Hindlimb muscle (tissue), 1 donor: ENCODE measurements at regions not wholly inside any gene's neighbourhood (a gene's known extent, or its start where the extent isn't known, plus 50 kb on each side); places are given as distances from the start of the nearest gene placed in this dataset.
"Not testable (repeated sequence)": the region's sequence is repeated elsewhere in the genome, so short reads cannot be mapped to it uniquely, and the experiment has no call there.

Source experiments
- DNase-seq: peaks from one replicate; pipeline ENCODE4 v3.0.0-alpha.2; 2013

DNA sequence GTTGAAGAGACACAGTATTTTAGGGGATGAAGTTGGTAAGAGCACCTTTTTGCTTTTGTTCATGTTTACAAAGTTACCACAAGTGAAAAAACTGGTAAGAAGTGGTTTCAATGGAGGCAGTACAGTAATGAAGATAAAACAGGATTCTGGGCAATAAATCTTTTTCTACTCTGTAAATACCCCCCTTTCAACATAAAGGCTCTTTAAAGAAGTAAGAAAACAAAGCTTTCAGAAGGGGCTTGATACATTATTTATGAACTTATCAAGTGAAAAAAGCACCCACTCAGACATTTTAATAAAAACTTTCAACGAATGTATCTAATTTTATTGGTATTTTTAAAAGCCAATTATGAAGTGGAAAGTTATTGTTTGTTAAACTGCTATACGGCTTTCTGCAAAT lies 522.9 kb downstream of the ZEB2 start:
- DNase-seq = no peak

DNA sequence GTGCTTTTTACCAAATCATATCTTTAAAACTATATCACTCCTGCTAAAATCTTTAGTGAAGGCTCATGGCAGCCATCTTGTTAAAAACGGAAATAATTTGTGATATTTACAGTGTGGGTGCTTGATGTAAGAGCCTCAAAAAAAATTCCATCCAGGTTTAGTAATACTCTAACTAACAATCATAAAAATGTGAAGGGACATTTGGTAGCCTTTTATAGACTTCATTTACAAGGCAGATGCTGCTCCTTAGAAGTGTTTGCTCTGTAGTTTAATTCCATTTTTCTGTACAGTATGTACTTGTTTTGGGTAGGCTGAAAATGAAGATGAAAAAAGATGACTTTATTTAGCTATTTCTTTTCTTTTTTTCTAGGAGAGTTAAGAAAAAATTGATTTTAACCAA lies 525.0 kb downstream of the ZEB2 start:
- DNase-seq = no peak

DNA sequence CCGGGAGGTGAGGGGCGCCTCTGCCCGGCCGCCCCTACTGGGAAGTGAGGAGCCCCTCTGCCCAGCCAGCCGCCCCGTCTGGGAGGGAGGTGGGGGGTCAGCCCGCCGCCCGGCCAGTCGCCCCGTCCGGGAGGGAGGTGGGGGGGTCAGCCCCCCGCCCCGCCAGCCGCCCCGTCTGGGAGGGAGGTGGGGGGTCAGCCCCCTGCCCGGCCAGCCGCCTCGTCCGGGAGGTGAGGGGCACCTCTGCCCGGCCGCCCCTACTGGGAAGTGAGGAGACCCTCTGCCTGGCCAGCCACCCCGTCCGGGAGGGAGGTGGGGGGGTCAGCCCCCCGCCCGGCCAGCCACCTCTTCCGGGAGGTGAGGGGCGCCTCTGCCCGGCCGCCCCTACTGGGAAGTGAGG lies 528.3 kb downstream of the ZEB2 start:
- DNase-seq = not testable (repeated sequence)

DNA sequence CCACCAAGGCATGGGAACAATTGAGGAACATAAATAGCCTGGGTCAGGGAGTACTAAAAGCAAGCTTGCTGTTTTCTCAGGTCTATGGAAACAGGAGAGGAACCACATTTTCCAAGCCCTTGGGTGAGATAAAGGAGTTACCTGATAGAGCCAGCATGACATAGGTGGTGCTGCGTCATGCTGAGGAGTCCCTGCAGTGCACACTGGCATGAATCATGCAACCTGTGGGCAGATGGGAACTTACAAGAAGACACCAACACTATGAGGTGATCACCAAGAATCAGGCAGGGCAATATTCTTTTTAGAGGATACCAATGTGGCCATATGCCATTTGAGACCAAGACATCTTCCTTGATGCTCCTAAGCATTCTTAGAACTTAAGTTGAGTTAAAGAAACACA lies 531.8 kb downstream of the ZEB2 start:
- no peak for DNase-seq

DNA sequence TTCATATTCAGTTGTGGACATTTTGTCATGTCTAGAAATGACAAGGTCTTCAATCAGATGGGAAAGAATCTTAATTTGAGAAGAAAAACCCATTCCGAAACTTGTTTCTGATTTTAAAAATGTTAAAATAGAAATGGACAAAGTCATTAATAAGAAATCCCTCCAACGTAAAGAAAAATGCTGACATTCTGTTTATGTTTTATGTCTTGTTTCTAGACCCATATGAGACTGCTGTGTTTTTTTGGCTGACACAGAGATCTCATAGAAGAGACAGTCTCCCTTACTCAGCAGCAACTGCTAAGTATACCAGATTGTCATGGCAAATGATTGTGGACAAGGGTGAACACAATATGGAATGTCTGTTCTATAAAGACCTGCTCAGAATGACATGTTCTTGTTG lies 538.5 kb downstream of the ZEB2 start:
- no peak for DNase-seq

DNA sequence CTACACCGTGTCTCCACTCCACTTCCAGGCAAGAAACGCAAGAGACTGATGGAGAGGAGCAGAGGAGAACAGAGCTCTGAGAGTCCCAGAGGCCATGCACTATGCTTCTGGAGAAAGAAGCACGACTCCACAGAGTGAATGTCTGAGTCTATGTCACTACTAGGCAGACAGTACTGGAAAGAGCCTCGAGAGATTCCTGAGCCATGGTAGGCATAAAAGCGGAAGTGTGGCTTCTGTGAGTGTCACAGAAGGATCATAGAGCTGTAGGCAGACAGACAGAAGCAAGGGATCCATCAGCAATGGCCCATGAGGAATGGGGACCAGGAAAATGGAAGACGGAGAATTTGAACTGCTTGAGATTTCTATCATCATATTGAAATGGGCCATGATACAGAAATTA lies 542.6 kb downstream of the ZEB2 start:
- DNase-seq = no peak

DNA sequence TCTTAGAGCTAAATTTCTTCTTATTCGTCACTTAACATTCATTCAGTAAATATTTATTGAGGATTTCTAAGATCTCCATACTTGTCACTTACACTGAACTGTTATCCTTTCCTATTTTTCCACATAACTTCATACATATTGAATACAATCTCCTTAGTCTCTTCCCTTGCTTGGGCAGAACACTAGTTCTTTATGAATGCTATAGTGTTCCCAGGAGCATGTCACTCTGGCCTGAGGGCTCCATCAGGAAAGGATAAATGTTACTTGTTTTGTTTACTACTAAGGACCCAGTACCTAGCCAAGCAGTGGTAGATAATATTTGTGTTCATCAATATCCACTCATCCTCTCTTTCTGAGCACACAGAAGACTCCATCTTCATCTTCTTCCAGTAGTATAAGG lies 544.7 kb downstream of the ZEB2 start:
- DNase-seq = no peak

DNA sequence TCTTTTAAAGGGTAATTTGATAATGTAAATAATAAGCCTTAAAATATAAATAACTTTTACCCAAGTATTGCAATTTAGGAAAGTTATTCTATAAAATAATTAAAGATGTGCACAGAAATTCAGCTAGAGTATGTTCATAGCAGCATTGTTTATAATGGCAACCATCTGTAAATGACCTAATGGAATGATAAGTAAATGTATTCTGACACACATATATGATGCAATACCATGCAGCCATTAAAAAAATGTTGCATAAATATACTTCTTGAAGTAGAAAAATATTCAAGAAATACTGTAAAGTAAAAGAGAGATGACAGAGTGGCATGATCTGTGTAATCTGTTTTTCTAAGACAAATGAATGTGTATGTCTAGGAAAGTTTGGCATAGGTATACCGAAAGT lies 545.7 kb downstream of the ZEB2 start:
- DNase-seq = no peak

DNA sequence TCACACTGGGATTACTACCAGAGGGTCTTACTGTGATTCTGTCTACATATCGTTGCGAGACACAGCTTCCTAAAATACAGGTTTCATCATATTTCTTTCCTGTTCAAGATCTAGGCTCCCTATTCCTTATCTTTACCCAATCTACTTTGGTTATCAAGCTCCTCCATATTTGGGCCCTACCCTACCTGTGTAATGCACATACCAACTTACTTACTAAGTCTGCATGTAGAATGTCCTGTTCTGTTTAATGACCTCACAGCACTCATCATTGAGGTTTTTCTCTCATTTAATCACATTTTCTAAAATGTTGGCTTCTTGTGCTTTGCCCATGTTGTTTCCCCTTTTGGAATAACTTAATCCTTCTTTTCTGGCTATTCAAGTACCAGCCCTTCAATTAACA lies 551.1 kb downstream of the ZEB2 start:
- DNase-seq = no peak

DNA sequence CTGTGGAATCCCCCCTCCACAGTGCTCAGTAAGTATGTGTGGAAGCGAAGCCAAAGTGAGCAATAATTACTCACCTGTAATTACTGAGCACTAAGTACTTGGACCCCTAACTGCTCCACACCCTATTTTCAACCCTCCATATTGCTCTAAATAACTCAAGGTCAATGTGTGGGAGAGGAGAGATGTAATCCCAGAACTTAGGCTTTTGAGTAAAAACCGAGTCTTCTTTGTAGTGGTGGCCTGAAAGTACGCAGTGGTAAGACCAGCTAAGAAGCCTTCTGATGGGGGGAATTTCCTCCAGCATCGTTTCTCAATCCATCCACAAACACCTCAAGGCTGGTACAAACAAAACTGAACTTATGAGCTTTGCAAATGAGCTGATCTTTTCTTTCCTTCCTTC lies 551.6 kb downstream of the ZEB2 start:
- no peak for DNase-seq

DNA sequence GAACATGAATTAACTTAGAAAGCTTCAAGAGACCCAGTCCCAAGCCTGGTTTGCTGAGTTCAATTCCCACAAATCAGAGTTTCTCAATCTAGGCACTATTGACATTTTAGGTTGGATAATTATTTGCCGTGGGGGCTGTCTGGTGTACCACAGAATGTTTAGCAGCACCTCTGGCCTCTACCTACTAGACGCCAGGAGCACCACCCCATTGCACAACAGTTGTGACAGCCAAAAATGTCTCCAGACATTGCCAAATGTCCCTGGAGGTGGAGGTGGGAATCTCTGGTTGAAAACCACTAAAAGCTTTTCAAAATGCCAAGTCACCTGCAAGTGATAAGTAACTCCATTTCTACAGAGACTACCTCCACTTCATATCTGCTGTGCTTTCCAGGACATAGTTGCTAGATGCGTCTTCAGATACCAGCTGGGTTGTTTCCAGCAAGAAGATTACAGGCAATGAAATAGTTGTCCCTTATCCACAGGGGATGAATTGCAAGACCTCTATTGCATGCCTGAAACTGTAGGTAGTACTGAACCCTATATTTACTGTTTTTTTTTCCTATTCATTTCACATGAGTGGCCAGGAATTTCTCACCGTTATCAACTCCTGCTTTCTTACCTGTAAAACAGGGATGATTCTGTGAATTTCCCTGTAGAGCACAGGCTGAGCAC lies 554.3 kb downstream of the ZEB2 start:
- no peak for DNase-seq

DNA sequence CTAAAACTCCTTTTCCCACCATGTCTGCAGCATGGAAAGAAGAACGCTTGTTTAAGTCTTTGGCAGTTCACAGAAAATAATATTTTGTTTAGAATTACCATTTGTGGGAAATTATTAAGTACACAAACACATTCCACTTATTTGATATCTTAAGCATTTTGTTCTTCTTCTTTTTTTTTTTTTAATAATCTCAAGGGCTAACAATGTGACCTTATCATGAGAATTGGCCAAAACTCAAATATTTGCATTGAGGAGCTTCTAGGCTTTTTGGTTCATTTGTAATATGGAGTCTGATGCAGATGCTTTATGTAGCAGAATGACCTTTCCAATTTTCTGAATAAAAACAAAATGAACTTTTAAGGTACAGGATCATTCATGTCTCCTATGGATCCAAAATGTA lies 555.0 kb downstream of the ZEB2 start:
- no peak for DNase-seq

DNA sequence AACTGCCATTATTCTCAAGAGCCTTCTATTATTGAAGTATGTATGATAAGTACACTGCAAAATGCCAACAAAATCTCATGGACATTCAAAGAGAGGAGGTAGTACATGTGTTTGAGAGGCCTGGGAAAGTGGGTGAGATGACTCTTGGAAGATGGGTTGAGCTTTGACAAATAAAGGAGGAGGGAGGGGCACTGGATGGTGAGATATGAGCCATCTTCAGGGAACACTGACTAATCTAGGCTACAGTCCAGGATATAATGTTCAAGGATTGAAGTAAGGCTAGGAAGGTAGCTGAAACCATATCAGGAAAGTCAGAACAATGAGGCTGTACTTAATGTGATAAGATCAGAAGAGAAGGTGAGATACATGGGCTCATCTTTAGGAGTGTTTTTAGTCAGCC lies 559.7 kb downstream of the ZEB2 start:
- no peak for DNase-seq

DNA sequence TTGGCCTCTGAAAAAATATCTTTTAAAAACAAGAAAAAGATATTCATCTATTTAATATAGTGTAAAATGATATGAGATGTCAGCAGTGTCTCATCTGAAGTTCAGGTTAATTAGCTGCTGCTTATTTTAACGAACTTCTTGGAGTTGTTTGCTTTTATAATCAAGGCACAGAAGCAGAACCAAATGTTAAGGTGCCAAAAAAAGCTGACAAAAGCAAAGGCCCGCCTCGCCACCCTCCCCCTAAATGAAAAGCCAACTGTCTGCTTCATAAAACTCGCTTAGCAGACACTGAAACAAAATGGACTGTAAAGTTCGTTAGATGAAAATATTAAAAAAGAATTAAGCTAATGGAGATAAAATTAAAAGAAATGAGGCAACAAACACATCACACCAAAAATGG lies 562.6 kb downstream of the ZEB2 start:
- no peak for DNase-seq

DNA sequence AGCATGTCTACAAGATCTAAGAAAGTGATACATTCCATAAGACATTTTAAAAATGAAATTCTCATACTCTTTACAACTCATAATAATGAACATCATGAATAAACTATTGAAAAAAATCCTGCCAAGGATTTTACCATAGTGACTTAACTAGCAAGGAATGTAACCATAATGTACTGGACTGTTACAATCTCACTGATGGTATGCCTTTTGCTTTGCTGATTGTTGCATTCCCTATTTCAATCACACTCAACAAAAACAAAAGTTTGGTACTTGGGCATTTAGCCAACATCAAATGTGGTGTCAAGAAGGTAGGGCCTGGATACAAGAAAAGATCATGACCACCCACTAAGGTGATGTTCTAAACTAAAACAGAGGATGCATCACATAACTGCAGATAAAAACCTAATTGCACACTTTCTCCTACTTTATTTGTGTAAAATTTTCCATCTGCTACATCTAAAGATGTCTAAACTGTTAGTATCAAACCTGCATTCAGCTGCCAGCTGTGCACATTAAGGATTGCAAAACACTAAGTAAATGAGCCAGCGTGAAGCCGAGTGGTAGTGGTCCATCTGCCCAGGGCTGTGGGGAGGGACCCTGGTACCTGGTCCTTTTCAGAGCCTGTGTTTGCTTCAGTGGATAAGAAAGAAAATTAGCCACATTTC lies 564.4 kb downstream of the ZEB2 start:
- DNase-seq = no peak

DNA sequence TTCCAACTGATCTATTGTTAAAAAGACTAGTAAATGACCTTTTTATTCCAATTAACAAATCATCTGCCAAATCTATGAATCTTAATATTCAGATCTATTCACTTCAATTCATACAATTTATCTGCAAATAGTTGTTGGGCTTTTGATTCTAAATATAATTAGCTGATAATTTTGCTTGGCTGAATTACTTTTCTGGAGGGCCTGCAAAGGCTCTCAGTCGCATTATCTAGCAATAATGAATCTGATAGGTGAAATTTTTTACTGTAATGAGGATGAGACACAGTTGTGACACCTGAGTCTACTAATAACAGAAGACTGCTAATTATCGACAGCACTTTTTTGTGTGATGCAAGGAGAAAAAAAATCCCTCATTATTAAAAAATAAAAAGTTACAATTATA lies 565.1 kb downstream of the ZEB2 start:
- DNase-seq = no peak

DNA sequence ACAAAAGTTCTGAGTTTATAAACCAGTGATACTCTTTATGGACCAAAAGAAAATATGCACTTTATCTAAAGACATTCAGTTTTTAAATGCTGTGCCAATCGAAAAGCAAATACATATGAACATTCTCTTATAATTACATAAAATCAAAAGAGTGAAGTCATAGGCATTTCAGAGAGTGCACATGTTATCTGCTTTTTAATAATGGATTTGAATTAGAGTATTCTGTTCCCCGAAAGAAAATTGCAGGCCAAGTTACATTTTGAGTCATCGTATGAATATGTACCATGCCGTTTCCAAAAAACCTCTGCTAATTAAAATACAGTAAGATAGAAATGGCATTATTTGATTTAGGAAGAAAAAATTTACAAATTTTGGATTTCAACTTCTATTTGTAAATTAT lies 565.7 kb downstream of the ZEB2 start:
- no peak for DNase-seq

DNA sequence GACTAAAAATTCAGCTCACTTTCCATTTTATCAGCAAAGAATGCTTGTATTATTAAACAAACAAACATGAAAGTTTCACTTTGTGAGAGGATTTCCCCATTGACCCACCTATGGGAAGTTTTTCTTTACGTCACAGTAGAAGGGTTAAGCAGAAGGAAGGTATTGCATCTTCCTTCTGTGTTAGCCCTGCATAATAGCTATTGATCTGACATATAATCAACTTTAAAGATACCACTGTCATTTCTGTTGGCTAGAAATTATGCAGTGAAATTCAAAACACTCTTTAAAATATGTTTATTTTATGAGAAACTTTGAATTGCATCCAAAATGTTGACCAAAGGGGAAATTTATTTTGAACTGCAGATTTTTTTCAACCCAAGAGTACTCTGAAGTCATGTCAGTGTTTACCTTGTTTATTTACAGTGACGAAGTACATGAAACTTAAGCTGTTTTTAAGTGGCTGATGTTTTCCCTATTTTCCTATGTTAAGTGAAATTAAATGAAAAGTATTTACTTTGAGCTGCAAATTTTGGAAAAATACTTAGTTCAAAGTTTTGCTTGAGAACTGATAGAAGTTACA lies 566.4 kb downstream of the ZEB2 start:
- no peak for DNase-seq

DNA sequence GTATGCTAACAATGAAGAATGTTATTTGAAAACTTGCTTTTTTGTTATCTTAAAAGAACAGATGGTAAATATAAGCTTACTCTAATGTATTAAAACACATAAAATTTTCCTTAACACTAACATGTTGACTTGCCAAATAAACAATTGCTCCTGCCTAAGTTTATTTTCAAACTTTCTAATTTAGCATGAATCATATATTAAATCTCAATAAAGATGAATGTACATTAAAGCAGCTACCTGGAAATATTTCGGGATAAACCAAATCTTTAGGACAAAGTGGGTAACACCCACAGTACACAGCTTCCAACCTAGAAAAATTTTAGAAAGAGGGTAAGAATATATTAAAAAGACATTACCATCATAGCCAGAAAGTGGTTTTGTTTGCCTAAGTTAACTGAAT lies 567.4 kb downstream of the ZEB2 start:
- DNase-seq = no peak

DNA sequence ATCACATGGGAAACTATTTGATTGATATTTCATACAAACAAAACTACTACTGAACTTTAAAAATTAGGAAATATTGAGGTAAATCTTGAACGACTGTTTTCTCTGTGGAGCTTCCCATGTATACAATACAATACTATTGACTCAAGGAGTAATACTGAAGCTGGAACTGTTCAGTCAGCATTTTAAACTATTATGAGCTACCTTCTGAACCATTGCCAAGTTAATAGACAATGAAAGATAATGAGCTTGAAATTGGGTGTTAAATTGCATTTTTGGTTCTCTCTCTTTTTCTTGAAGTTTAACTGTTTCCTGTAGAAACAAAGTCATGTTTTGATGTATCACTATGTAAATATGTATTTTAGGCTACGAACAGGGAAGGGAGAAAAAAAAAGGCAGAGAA lies 569.2 kb downstream of the ZEB2 start:
- no peak for DNase-seq

DNA sequence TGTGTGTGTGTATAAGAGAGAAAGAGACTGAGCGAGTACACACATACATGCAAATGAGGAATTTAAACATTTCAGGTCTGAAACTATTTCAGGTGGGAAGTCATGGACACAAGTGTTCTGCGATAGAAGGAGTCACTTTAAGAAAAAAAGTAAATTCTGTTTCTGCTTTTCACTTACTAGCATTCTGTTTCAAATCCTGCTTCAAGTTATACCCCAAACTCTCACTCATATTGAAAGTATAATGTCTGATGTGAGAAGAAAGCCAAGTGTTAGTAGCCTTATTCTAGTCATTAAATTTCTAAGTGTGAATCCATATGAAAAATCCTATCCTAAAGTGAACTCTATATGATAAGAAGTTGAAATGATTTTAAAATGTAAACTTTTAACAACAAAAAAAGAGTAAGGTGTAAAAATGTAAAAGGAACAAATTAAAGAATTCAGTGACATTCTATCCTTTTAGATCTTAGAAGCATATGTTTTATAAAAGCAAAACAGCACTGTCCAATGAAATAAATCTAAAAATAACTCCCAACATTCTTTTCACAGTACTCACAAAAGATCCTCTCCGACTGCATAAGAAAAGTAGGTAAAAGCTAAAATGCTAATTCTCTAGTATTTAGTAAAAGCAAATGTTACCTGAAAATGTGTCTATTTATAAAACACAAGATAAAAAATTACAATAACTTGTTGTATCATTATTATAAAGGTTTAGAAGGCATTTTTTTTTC lies 570.6 kb downstream of the ZEB2 start:
- no peak for DNase-seq

DNA sequence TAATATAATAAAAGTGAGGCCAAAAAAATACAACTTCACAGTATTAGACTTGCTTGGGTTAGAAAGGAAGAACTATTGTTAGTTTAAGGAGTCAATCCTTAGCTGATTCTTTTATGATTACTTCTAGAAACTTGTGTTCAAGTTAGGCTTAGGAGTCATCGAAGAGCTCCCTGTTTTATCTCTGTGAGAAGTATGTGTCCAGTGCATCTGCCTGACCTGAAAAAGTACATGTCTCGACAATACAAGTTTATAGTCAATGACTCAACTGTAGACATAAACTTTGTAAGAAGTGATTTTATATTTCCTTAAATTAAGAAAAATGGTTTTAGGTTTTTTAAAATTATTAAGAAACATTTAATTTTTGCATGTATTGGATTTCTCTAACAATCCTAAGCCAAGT lies 571.2 kb downstream of the ZEB2 start:
- DNase-seq = no peak

DNA sequence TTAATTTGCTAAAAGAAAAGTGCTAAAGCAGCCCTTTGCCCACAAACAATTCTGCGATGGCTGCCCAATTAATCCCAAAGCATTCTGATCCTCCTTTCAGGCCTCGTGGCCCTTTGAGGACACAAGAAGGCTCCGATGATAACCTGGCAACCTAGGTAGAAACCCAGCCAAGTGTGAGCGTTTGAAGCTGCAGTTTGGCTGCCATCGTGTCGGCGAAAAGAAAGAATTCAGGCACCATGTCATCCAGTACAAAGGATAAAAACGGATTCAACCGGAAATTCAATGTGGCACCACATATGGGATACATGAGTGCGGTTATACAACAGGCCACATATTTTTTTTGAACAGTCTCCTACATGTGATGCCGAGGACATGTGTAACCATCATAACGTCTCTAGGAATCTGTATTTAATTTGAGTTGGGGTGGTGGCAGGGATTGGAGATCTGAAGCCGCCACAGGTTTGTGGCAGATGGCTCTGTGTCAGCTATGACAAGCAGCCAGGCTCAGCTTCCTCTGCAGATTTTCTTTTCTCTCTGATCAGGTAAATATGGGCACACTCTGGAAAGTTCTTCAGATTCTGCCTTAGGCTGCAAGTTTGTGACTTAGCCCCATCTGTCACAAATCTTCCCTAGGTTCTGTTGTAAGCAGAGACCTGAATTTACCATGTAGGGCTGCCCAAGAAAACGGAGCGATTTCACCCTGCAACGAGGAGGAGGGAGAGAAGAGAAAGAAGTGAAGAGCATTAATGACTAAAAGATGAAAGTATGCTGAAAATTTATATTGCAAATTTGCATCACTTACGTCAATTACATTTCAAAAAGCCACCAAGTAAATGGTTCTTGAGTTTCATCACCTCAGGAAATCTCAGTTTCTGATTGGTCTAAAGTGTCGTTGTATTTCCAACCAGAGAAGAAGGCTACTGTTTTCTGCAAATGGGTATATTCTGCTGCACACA lies 573.2 kb downstream of the ZEB2 start:
- no peak for DNase-seq
